ENCODE measurements at regions not wholly inside any gene's neighbourhood (a gene's known extent, or its start where the extent isn't known, plus 50 kb on each side); places are given as distances from the start of the nearest gene placed in this dataset.

- H3K4me3 ChIP-seq = no peak overlapping the region
- no peaks in the 10 kb centered on the region for H3K4me1 ChIP-seq (ENCODE audit: control insufficient read depth in 5 of 5, insufficient read depth in 5 of 5, low read length in 5 of 5)
- no peak overlapping the region for H3K27ac ChIP-seq (ENCODE audit: low read depth in 1 of 2, low read length in 1 of 2)
- no peak overlapping the region for H3K9ac ChIP-seq (ENCODE audit: insufficient read depth in 1 of 2, low read length in 2 of 2)
- no peaks in the 10 kb centered on the region for H3K36me3 ChIP-seq (ENCODE audit: control insufficient read depth in 4 of 4, insufficient read depth in 4 of 4, low read length in 4 of 4)
- no peak for ATAC-seq (ENCODE audit: insufficient read depth, low FRiP score)
- WGBS, 2 donors = 0 to 36% methylated on average over 1 of the region's 1 CpG
- TF ChIP-seq CTCF (IDR thresholded peaks at IDR 0.05; ENCODE audit: control extremely low read depth, extremely low read depth) = no peak
- DNase-seq = no peak
- H3K9me3 ChIP-seq (ENCODE audit: control insufficient read depth in 4 of 4, insufficient read depth in 3 of 4, low read length in 3 of 4) = no peaks in the 10 kb centered on the region
- H3K27me3 ChIP-seq (ENCODE audit: control insufficient read depth in 3 of 3, insufficient read depth in 3 of 3, low read length in 2 of 3) = no peaks in the 10 kb centered on the region
These were observed 448.5 kb downstream of the TRAM1L1 start for GRCh38 chr4:116636917-116637316.

GRCh38 chr4:116632269-116632668, 453.1 kb downstream of the TRAM1L1 start:
- H3K4me1 ChIP-seq (ENCODE audit: control insufficient read depth in 5 of 5, insufficient read depth in 5 of 5, low read length in 5 of 5) = no peaks in the 10 kb centered on the region
- no peak for TF ChIP-seq CTCF (IDR thresholded peaks at IDR 0.05; ENCODE audit: control extremely low read depth, extremely low read depth)
- DNase-seq (no peak), ATAC-seq (ENCODE audit: insufficient read depth, low FRiP score) (no peak)
- no peak overlapping the region for H3K27ac ChIP-seq (ENCODE audit: low read depth in 1 of 2, low read length in 1 of 2)
- no peaks in the 10 kb centered on the region for H3K27me3 ChIP-seq (ENCODE audit: control insufficient read depth in 3 of 3, insufficient read depth in 3 of 3, low read length in 2 of 3)
- H3K9me3 ChIP-seq (ENCODE audit: control insufficient read depth in 4 of 4, insufficient read depth in 3 of 4, low read length in 3 of 4) = no peaks in the 10 kb centered on the region
- no peak overlapping the region for H3K4me3 ChIP-seq
- no peaks in the 10 kb centered on the region for H3K36me3 ChIP-seq (ENCODE audit: control insufficient read depth in 4 of 4, insufficient read depth in 4 of 4, low read length in 4 of 4)
- H3K9ac ChIP-seq (ENCODE audit: insufficient read depth in 1 of 2, low read length in 2 of 2) = no peak overlapping the region

- no peak overlapping the region for H3K4me3 ChIP-seq
- no peak for ATAC-seq (ENCODE audit: insufficient read depth, low FRiP score)
These were observed 456.8 kb downstream of the TRAM1L1 start for GRCh38 chr4:116628598-116628997.

More at GRCh38 chr4:116628598-116628997, 456.8 kb downstream of the TRAM1L1 start:
- H3K27me3 ChIP-seq (ENCODE audit: control insufficient read depth in 3 of 3, insufficient read depth in 3 of 3, low read length in 2 of 3) = no peaks in the 10 kb centered on the region
- WGBS, 2 donors = 73 to 80% methylated on average over 2 of the region's 2 CpGs
- TF ChIP-seq CTCF (IDR thresholded peaks at IDR 0.05; ENCODE audit: control extremely low read depth, extremely low read depth) = no peak
- no peak overlapping the region for H3K9ac ChIP-seq (ENCODE audit: insufficient read depth in 1 of 2, low read length in 2 of 2)
- H3K9me3 ChIP-seq (ENCODE audit: control insufficient read depth in 4 of 4, insufficient read depth in 3 of 4, low read length in 3 of 4) = no peaks in the 10 kb centered on the region
- H3K36me3 ChIP-seq (ENCODE audit: control insufficient read depth in 4 of 4, insufficient read depth in 4 of 4, low read length in 4 of 4) = no peaks in the 10 kb centered on the region
- DNase-seq = no peak
- no peaks in the 10 kb centered on the region for H3K4me1 ChIP-seq (ENCODE audit: control insufficient read depth in 5 of 5, insufficient read depth in 5 of 5, low read length in 5 of 5)
- H3K27ac ChIP-seq (ENCODE audit: low read depth in 1 of 2, low read length in 1 of 2) = no peak overlapping the region

All from lung (tissue), 11 donors.